Esophagus muscularis mucosa (tissue), 4 donors: ENCODE measurements at regions not wholly inside any gene's neighbourhood (a gene's known extent, or its start where the extent isn't known, plus 50 kb on each side); places are given as distances from the start of the nearest gene placed in this dataset.

Source experiments
- CTCF ChIP-seq, 3 experiments: fragments of 200-600 bp in 2 of 3; fragments of 450-650 bp in 1 of 3; sonication (generic) in 2 of 3; IDR thresholded peaks; one replicate each; pipeline ENCODE4 v1.5.1; 2017 to 2019; ENCODE audit warnings: antibody characterized with exemption in 3 of 3, mild to moderate bottlenecking in 2 of 3, moderate library complexity in 1 of 3
- EP300 ChIP-seq: sonication (generic); formaldehyde crosslinking; IDR thresholded peaks from one replicate; pipeline ENCODE4 v1.6.1; 2017; ENCODE audit warnings: antibody characterized with exemption
- POLR2A ChIP-seq: fragments of 450-650 bp; IDR thresholded peaks from one replicate; pipeline ENCODE4 v1.6.1; 2017; ENCODE audit warnings: antibody characterized with exemption, moderate library complexity, mild to moderate bottlenecking, low read depth
- POLR2AphosphoS5 ChIP-seq, 2 donors: sonication (generic); formaldehyde crosslinking; IDR thresholded peaks; one replicate each; pipeline ENCODE4 v1.6.1; 2017; ENCODE audit warnings: antibody characterized with exemption in 2 of 2

DNA sequence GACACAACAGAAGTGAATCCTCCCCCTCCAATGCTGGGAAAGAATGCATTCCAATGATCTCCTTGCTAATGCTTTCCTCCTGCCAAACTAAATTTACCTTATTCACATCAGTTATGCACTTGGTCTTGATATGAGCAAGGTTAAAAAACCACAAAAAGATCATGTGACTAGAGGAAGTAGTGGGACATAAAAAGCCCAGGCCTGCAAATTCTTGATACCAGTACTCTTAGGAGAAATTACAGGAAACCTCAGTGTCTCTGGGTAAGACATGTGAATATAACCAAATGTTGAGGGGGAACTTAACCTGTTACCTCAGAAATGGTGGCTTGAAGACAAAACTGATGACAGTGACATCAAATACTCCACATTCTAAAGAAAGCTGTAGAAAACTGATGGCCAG, 427.1 kb downstream of the RPS29 start:
- no peak for TF ChIP-seq CTCF (IDR thresholded peaks at IDR 0.05)
- no peak for TF ChIP-seq EP300
- TF ChIP-seq POLR2AphosphoS5 (IDR thresholded peaks at IDR 0.05), result no peak
- no peak for TF ChIP-seq POLR2A
